Keratinocyte (primary cell): ENCODE measurements at regions not wholly inside any gene's neighbourhood (a gene's known extent, or its start where the extent isn't known, plus 50 kb on each side); places are given as distances from the start of the nearest gene placed in this dataset.

Experiments used
- DNase-seq: peaks from one replicate; pipeline ENCODE4 v3.0.0-alpha.2; 2011; ENCODE audit warnings: low read depth, missing footprints, low spot score
- FAIRE-seq: peaks from 2 replicates; lab custom pipeline; 2011; peaks lifted over from hg19 to GRCh38; lab: Jason Lieb, UNC
- H2AFZ ChIP-seq: 2 replicates; pipeline ENCODE4 v1.6.0; 2012; ENCODE audit warnings: low read length, control low read depth, inconsistent platforms; ENCODE audit not compliant: control insufficient read depth
- H3K27ac ChIP-seq: 2 replicates; pipeline ENCODE4 v1.5.1; 2011; ENCODE audit warnings: low read length; ENCODE audit not compliant: control insufficient read depth, insufficient read depth
- H3K27me3 ChIP-seq: 3 replicates; pipeline ENCODE4 v1.6.0; 2011; ENCODE audit warnings: low read length; ENCODE audit not compliant: control insufficient read depth, insufficient read depth; ENCODE audit errors: extremely low read depth
- H3K36me3 ChIP-seq, 2 experiments: 2 replicates in 1 of 2; 3 replicates in 1 of 2; pipeline ENCODE4 v1.5.1; 2011; ENCODE audit warnings: low read length in 2 of 2, mild to moderate bottlenecking in 1 of 2; ENCODE audit not compliant: control insufficient read depth in 2 of 2, insufficient read depth in 2 of 2; ENCODE audit errors: extremely low read depth in 1 of 2
- H3K4me1 ChIP-seq: 3 replicates; pipeline ENCODE4 v1.5.1; 2011; ENCODE audit warnings: low read length; ENCODE audit not compliant: control insufficient read depth, insufficient read depth; ENCODE audit errors: extremely low read depth
- H3K4me2 ChIP-seq: 3 replicates; pipeline ENCODE4 v1.6.0; 2011; ENCODE audit warnings: low read depth, low read length; ENCODE audit not compliant: control insufficient read depth, insufficient read depth; ENCODE audit errors: extremely low read depth
- H3K4me3 ChIP-seq, 3 experiments: fragments of 200-600 bp in 1 of 3; sonication (generic) in 1 of 3; 2 replicates in 2 of 3; 3 replicates in 1 of 3; pipeline ENCODE4 v1.5.1; 2011 to 2016; ENCODE audit warnings: low read length in 3 of 3, mild to moderate bottlenecking in 3 of 3, control low read depth in 2 of 3, inconsistent platforms in 1 of 3, low read depth in 1 of 3, mixed read lengths in 1 of 3, mixed run types in 1 of 3, moderate library complexity in 1 of 3; ENCODE audit not compliant: control insufficient read depth in 2 of 3, insufficient read depth in 2 of 3; ENCODE audit errors: extremely low read depth in 1 of 3
- H3K79me2 ChIP-seq: 2 replicates; pipeline ENCODE4 v1.6.0; 2012; ENCODE audit warnings: low read length; ENCODE audit not compliant: control insufficient read depth, insufficient read depth
- H3K9ac ChIP-seq: 3 replicates; pipeline ENCODE4 v1.6.0; 2011; ENCODE audit warnings: low read length; ENCODE audit not compliant: control insufficient read depth, insufficient read depth; ENCODE audit errors: extremely low read depth
- H3K9me1 ChIP-seq: 3 replicates; pipeline ENCODE4 v1.6.0; 2011; ENCODE audit warnings: low read length; ENCODE audit not compliant: control insufficient read depth, insufficient read depth; ENCODE audit errors: extremely low read depth
- H3K9me3 ChIP-seq: 2 replicates; pipeline ENCODE4 v1.5.1; 2012; ENCODE audit warnings: low read depth, low read length; ENCODE audit not compliant: control insufficient read depth
- H4K20me1 ChIP-seq: 3 replicates; pipeline ENCODE4 v1.6.0; 2011; ENCODE audit warnings: low read length; ENCODE audit not compliant: control insufficient read depth, insufficient read depth; ENCODE audit errors: extremely low read depth
- CTCF ChIP-seq, 3 experiments: IDR thresholded peaks in 1 of 3; conservative IDR thresholded peaks in 1 of 3; optimal IDR thresholded peaks in 1 of 3; 2 replicates in 2 of 3; 3 replicates in 1 of 3; pipeline versions ENCODE3 to v1.5.1; 2011; ENCODE audit warnings: low read length in 3 of 3, mild to moderate bottlenecking in 3 of 3, moderate library complexity in 2 of 3, control low read depth in 1 of 3, inconsistent platforms in 1 of 3; ENCODE audit not compliant: insufficient read depth in 2 of 3; ENCODE audit errors: extremely low read depth in 1 of 3
- EZH2 ChIP-seq: IDR thresholded peaks from one replicate; pipeline ENCODE4 v1.6.1; 2012; ENCODE audit warnings: inconsistent platforms, mild to moderate bottlenecking, low read length, moderate library complexity
- dilution Hi-C: fragments of 300-500 bp; cut with MboI; formaldehyde crosslinking; loops from one replicate; pipeline ENCODE4 v1.7.0; 2020; ENCODE audit warnings: low sequenced_read_pairs; ENCODE audit not compliant: extremely low pct_ligation_motif_present

- DNase-seq, result no peak
- no peak for TF ChIP-seq EZH2
- peak in 1 of 3 experiments; percentile 4 for TF ChIP-seq CTCF (optimal IDR thresholded peaks at IDR 0.05 in 1 of 3, IDR thresholded peaks at IDR 0.05 in 1 of 3, conservative IDR thresholded peaks at IDR 0.05 in 1 of 3; ENCODE audit: extremely low read depth in 1 of 3, insufficient read depth in 2 of 3, low read length in 3 of 3)
These were observed 253.9 kb upstream of the PPARGC1A start for GRCh38 chr4:24143741-24144140.

GRCh38 chr4:24141836-24142235, 252.0 kb upstream of the PPARGC1A start:
- H3K9me1 ChIP-seq, result no peaks in the 10 kb centered on the region
- H3K9me3 ChIP-seq, result no peaks in the 10 kb centered on the region
- FAIRE-seq, result no peak
- DNase-seq, result no peak
- no peak overlapping the region for H3K4me2 ChIP-seq
- no peaks in the 10 kb centered on the region for H3K4me1 ChIP-seq
- no peak for TF ChIP-seq EZH2
- no peaks in the 10 kb centered on the region for H4K20me1 ChIP-seq
- dilution Hi-C loops, result no loop called here
- no peak overlapping the region for H2AFZ ChIP-seq
- no peaks in the 10 kb centered on the region for H3K79me2 ChIP-seq
- no peaks in the 10 kb centered on the region for H3K36me3 ChIP-seq
- H3K4me3 ChIP-seq, result no peak overlapping the region
- H3K9ac ChIP-seq, result no peak overlapping the region
- H3K27me3 ChIP-seq, result no peaks in the 10 kb centered on the region
- H3K27ac ChIP-seq, result no peak overlapping the region

More at GRCh38 chr4:24143741-24144140, 253.9 kb upstream of the PPARGC1A start:
- no peak overlapping the region for H3K4me2 ChIP-seq
- no peaks in the 10 kb centered on the region for H4K20me1 ChIP-seq
- no peak overlapping the region for H2AFZ ChIP-seq
- H3K9ac ChIP-seq, result no peak overlapping the region
- no peaks in the 10 kb centered on the region for H3K4me1 ChIP-seq
- dilution Hi-C loops, result no loop called here
- no peak overlapping the region for H3K4me3 ChIP-seq
- H3K9me3 ChIP-seq, result no peaks in the 10 kb centered on the region
- H3K27me3 ChIP-seq, result no peaks in the 10 kb centered on the region
- FAIRE-seq, result no peak
- no peak overlapping the region for H3K27ac ChIP-seq
- H3K9me1 ChIP-seq, result no peaks in the 10 kb centered on the region
- H3K36me3 ChIP-seq, result no peaks in the 10 kb centered on the region
- H3K79me2 ChIP-seq, result no peaks in the 10 kb centered on the region

DNA sequence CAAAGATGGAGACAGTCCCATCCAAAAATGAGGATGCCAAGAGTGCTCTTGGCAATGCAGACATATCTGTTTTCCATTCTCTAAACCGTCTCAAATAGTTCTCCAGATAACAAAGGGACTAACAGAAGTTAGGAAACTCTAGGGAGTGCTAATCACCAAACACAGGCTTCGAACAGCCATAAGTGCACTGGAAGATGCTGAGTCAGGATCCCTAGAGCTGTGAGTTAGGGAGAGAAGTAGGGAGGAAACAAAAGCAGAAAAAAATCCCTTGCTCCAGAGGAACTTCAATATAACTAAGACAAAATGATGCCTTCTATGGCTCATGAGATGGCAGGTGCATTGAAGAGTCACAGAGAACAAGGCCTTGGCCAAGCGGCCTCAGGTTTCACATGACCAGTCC, 251.0 kb upstream of the PPARGC1A start:
- Histone ChIP-seq H3K4me2 (no peak overlapping the region), H3K36me3 (no peaks in the 10 kb centered on the region), H4K20me1 (no peaks in the 10 kb centered on the region), H3K4me1 (no peaks in the 10 kb centered on the region), H3K9me1 (no peaks in the 10 kb centered on the region), H3K27ac (no peak overlapping the region), H2AFZ (no peak overlapping the region), H3K9ac (no peak overlapping the region), H3K79me2 (no peaks in the 10 kb centered on the region), H3K4me3 (no peak overlapping the region), H3K27me3 (no peaks in the 10 kb centered on the region), H3K9me3 (no peaks in the 10 kb centered on the region)
- dilution Hi-C loops, result no loop called here
- TF ChIP-seq CTCF (optimal IDR thresholded peaks at IDR 0.05 in 1 of 3, IDR thresholded peaks at IDR 0.05 in 1 of 3, conservative IDR thresholded peaks at IDR 0.05 in 1 of 3; ENCODE audit: extremely low read depth in 1 of 3, insufficient read depth in 2 of 3, low read length in 3 of 3) (no peak), EZH2 (no peak)
- DNase-seq (no peak), FAIRE-seq (no peak)
